ENCODE measurements at regions not wholly inside any gene's neighbourhood (a gene's known extent, or its start where the extent isn't known, plus 50 kb on each side); places are given as distances from the start of the nearest gene placed in this dataset.

DNA sequence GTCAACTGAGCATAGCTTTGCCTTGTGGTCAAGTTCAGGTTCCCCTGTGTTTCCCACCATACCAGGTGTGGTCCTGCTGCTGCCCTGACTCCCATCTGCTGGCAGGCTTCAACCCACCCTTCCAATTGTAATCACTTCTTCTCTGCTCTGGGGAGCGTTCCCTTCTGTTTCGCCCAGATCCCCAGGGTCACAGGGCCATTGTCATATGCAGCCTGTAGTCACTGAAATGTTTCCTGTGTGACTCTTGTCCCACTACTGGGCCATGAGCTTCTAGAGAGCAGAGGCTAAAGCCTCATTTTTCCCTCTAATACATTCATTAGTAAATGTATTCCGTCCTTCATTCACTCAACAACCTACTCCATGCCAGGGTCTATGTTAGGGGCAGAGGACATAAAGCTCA is 75.0 kb upstream of the LAPTM4A start:
- no peak for TF ChIP-seq CTCF (IDR thresholded peaks at IDR 0.05)
- TF ChIP-seq POLR2A (IDR thresholded peaks at IDR 0.05) = no peak
